ENCODE measurements at regions not wholly inside any gene's neighbourhood (a gene's known extent, or its start where the extent isn't known, plus 50 kb on each side); places are given as distances from the start of the nearest gene placed in this dataset.

- TF ChIP-seq CTCF (IDR thresholded peaks at IDR 0.05) (no peak), EZH2 (IDR thresholded peaks at IDR 0.05; ENCODE audit: borderline replicate concordance, insufficient read depth, low read depth, low read length, poor library complexity, severe bottlenecking) (no peak)
Measured at GRCh38 chr1:214859647-214860046, 222.9 kb upstream of the KCNK2 start.
